GM18868 (cell line): ENCODE measurements at regions not wholly inside any gene's neighbourhood (a gene's known extent, or its start where the extent isn't known, plus 50 kb on each side); places are given as distances from the start of the nearest gene placed in this dataset.
"Not testable (repeated sequence)": the region's sequence is repeated elsewhere in the genome, so short reads cannot be mapped to it uniquely, and the experiment has no call there.

ENCODE experiments used
- ATAC-seq: cut with Tn5 transposase; IDR thresholded peaks from one replicate; pipeline ENCODE4 v1.9.1; 2021; ENCODE audit warnings: mild to moderate bottlenecking, moderate library complexity; ENCODE audit not compliant: unreplicated experiment

DNA sequence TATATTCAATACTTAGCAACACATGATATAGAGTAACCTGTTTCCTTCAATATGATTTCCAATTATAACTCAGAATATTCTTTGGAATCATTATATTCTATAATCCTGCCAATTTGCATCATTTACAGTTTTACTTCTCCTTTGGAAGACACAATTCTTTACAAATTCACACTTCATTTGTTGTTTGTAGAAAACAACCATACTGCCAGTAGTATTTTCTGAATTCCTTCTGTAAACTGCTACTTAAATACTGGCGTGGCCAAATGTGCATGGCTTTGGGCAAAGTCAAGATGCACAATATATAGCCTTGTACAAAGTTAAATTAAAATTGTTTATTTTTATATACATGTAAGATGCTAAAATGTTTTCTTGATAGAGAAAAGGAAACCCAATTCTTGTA lies 687.1 kb upstream of the NEGR1 start:
- no peak for ATAC-seq

DNA sequence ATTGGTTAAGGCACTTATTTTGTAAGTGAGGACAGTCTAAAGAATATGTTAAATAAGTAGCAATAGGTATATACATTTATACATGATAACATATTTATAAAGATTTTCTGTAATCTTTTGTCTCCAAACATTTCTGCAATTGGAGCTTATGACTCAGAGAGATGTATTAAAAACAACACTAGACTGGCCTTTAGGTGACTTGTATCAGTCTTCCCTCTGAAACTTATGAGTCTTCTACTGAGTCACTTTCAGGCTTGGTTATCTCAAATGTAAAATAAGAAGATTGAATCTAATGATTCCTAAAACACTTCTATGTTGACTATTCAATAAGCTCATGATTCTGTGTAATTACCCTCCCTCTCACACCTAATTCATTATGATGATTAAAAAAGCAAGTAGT lies 672.6 kb upstream of the NEGR1 start:
- no peak for ATAC-seq

DNA sequence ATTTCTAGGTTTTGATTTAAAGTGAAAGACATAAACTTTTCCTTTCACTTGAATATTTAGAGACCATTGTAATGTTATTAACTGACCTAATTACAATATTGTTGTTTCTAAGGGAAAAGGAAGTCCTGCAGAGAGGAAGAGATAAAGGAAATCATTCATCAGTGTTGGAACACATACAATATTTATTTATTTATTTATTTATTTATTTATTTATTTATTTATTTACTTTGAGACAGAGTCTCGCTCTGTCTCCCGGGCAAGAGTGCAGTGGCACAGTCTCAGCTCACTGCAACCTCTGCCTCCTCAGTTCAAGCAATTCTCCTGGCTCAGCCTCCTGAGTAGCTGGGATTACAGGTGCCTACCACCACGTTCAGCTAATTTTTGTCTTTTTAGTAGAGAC lies 668.6 kb upstream of the NEGR1 start:
- ATAC-seq: not testable (repeated sequence)

DNA sequence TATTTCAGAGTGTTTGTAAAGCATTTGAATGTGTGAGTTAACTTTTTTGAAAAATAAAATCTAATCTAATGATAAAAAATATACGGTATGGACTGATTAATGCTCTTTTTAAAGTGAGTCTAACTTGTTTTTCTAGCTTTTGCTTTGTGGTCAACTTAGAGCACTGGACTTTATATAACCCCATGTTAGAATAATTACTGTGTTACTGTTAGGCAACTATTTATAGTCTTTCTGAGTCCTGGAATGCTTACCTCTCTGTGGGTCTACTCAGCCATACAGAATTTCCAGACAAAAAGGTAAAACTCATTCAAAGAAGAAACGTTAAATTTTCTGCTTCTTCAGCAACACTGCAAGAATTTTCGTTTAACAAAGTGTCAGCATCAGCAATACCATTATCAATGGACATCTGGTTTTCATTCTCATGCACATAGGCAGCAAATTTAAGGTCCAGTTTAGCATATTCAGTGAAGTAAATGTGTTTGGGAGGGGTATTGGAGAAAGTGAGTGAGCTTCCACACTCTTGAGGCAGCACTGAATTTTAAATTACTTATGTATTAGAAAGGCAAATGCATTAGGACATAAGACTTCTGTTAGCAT lies 664.7 kb upstream of the NEGR1 start:
- no peak for ATAC-seq

DNA sequence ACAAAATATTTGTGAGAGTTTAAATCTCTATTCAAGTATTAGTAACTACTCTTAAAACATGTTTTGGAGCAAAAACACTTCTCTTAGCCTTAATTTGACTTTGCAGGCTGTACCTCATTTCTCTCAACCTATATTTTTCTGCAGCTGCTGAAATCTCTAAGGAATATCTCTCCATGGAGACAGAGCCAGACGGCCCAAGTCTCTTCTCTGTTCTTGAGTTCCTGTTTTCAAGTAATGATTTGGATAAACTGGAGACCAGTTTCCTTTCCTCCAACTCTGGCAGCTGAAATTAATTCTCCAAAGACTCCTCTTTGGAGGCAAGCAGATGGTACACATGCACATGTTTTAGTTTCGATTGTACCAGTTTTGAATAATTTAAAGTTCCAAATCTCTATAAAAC lies 659.7 kb upstream of the NEGR1 start:
- no peak for ATAC-seq

DNA sequence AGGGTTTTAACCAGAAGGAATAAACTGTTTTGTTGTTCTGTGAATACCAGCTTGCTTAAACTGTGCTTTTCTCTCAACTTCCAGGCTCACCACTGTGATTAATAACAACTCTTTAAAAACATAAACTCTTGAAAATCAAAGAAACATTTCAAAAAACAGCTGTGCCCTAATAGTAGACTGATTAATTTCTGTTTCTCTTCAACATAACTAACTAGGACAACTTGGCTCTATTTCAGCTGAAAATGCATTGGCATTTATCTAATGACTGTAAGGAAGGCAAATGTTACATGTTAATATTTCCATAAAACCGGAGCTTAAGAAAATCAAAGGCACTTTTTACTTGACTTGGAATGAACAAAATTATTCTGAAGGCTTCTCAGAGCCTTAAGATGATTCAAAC lies 656.1 kb upstream of the NEGR1 start:
- no peak for ATAC-seq

DNA sequence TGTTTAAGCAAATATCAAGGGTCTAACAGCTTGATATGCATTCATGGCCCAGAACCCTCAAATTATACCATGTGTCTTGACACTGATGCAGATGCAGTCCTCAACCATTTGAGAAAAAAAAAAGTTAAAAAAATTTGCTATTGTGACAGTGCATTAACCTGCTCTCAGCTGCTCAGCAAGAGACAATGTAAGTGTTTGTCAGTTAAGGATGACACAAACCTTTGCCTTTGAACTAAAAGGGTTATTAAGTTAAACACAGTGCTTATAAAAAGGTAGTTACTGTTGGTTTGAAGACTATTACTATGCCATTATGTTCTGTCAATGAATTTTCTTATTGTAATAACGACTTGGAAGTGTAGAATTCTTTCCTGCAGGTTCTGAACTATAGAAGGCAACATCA lies 655.6 kb upstream of the NEGR1 start:
- no peak for ATAC-seq

DNA sequence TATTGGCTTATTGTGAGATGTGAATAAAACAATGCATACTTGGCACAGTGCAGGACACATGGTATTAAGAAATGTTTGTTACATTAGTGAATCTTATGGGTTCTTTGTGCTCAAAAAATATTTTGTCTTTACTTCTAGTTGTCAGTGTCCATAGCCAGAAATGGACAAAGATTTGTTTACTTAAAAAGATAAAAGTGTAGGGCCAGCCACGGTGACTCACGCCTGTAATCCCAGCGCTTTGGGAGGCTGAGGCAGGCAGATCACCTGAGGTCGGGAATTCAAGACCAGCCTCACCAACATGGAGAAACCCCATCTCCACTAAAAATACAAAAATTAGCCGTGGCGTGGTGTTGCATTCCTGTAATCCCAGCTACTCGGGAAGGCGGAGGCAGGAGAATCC lies 654.6 kb upstream of the NEGR1 start:
- ATAC-seq: no peak

DNA sequence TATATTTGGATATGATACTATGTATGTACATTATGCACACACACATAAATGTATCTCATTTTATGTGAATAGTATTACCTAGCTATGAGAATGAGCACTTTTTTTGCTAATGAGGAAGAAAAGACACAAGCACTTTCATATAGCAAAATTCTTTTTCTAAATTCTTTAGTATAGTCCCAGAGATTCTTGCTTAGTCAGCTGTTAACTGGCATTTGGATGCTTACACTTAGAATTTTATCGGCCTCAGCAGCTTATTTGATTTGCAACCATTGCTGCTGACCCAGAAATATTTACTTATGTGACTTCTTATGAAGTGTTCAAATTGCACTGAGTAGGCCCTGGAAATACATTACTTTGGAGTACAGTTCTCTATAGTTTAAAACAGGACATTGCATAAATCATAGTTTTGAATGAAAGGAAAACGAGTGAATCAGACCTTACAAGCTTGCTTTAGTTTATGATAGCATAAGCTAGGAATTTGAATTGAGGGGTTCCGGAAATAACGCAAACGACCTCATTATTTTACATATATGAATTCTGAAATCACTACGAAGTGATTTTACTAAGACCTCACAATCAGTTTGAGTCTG lies 653.9 kb upstream of the NEGR1 start:
- no peak for ATAC-seq

DNA sequence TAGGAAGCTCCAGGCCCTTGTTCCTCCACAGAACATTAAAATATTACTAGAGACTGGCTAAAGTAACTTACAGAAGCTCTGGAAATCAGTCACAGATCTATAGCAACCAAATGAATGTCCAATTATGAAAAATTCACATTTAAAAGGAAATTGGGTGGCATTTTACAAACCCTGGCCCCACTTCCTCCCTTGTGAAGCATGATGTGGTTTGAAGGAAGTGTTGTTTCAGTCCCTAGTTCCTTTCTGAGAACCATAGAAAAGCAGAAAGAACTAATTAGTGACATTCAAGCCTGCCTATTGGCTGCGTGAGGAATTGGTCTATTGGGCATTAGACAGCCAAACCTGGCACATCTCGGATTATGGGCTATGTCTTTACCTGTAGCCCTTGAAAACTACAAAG lies 649.7 kb upstream of the NEGR1 start:
- ATAC-seq: no peak

DNA sequence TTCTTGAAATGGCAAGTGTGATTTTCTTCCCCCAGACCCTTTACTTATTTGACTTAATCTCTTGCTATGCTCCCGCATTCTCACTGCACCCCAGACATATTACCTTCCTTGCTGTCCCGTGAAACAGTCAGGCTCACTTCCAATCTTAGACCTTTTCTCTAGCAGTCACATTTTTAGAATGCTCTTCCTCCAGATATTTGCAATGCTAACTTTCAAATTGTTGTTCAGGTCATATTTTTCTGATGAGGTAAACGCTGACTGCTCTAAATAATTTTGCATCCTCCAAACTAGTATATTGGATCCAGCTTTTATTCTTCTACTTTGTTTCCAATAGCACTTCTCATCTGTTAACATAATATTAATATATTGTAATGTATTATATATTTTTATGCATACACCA lies 648.2 kb upstream of the NEGR1 start:
- ATAC-seq: no peak

DNA sequence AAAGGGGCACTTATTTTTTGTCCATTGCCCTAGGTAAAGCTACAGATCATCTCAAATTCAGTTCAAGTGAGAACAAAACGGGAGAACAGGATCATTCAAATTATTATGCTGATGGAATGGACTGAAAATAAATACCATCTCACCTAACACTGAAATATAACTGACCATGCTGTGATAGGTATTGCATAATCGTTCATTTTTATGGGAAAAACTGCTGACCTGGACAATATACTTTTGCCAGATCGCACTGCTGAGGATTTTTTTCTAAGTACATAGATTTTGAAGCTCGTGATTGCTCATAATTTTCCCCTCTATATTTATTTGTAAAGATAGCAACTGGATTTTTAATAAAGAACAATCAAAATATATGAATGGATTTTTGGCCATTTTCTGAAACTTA lies 636.6 kb upstream of the NEGR1 start:
- no peak for ATAC-seq

DNA sequence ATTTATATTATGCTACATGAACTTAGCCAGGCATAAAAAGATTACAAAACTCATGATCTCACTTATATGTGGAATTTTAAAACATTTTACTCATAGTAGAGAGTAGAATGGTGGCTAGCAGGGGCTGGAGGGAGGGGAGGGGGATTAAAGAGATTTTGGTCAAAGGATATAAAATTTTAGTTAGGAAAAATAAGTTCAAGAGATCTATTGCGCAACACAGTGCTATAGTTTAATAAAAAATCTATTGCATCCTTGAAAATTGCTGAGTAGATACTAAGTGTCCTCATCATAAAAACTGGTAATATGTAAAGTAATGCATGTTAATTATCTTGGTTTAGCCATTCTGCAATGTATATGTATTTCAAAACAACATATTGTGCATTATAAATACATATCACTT lies 635.6 kb upstream of the NEGR1 start:
- ATAC-seq: no peak

DNA sequence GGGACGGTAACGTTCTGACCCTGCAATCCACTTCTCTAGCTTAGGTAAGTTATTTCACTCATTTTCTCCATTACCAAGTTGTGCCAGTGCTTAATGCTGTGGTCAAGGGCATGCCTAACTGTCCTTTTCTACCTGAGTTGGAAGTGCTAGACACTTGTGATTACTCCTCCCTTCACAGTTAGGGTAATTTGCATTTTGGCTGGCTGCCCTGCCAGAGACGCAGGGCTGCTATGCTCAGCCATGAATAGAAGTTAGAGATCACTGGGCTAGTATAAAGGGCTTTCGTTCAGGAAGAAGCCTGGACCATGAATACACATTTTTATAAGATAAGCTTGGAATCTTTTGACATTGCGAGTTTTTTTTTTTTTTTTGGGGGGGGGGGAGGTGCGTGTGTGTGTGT lies 633.2 kb upstream of the NEGR1 start:
- ATAC-seq: no peak

DNA sequence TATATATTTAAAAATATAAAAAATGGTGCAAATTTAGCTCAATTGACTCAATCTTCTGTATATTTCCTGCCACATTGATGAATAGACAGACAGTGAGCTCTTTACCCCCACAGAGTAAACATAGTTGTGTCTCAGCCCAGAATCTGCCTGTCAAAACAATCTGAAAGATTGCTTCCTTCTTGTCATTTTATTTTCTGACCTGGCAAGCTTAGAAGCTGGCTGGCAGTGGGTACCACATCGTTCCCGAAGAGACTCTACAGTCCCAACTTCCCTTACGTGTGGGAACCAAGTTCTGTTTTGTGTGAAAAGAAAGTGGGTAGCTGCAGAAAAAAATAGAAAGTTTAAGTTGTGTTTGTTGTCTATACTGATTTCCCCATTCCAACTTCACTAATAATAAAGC lies 629.3 kb upstream of the NEGR1 start:
- no peak for ATAC-seq

DNA sequence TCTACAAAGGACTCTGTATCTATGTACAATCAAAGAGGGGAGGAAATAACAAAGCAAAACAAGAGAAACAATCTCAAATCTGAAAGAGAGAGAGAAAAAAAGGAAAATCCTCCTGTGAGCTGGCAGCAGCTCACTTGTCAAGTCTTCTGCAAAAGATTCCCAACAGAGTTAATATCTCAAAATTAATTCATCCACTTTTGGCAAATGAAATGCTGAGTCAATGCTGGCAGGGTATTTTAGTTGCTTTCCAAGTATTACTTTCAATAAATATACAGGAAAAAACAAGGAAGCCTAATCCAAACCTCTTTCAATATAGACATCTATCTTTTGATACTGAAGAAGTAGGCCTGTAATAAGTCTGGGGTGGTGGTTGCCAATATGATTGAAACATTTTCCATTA lies 613.9 kb upstream of the NEGR1 start:
- no peak for ATAC-seq

DNA sequence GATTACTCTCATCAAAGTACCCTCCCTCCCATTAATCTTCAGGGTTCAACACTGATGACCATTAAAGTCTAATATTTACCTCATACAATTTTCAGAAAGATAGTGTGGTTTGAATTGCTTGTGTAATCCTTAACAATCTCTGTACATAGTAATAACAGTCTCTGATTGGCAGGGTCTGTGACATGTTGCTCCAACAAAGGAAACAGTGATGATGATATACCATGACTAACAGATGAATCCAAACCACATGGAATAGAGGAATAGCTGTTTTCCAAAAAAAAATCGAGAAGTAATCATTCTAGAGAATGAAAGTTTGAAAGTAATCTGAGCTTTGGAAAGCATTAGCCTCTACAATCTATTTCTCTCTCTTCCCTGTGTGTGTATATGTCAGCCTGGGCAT lies 610.1 kb upstream of the NEGR1 start:
- ATAC-seq: no peak

DNA sequence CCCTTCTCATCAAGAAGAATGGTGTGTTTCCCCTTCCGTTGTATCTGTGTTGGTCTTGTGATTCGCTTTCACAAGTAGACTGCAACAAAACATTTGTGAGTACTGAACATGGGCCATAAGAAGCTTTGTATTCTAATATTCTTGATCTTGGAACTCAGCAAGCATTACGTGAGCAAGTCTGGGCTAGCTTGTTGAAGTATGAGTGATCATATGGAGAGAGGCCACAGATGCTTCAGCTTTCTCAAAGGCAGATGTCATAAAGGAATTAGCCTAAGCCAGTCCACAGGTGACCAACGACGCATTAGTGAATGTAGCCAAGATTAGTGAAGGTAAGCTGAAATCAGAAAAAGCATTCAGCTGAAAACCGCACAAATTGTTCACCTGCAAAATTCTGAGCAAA lies 609.6 kb upstream of the NEGR1 start:
- ATAC-seq: no peak

DNA sequence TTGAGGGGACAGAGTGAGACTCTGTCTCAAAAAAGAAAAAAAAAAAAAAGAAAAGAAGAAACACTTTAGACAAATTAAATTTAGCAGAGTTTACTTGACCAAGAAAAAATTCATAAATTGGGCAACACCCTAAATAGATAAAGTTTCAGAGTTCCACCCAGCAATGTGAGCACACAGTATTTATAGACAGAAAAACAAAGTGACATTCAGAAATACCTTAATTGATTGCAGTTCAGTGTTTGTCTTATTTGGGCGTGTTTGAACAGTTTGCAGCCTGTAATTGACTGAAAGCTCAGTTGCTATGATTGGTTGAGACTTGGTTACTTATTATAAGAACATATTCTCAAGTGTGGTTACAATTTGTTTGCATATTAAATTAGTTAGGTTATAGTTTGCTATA lies 603.5 kb upstream of the NEGR1 start:
- no peak for ATAC-seq

DNA sequence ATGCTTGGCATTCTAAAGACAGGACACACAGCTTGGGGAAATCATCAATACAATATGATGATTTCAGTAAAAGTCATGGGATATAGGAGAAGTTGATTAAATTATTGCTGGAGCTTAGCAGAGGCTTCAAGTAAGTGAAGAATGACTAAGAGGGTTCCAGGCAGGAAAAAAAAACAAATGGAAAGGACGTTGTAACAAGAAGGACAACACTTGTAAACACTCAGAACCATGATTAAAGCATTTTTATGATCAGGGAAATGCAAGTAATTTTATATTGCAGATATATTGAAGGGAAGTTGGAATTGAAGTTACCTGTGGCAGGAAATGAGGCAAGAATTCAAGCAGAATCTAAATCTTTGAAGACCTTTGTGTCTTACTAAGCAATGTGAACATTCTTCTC lies 602.7 kb upstream of the NEGR1 start:
- ATAC-seq: no peak

DNA sequence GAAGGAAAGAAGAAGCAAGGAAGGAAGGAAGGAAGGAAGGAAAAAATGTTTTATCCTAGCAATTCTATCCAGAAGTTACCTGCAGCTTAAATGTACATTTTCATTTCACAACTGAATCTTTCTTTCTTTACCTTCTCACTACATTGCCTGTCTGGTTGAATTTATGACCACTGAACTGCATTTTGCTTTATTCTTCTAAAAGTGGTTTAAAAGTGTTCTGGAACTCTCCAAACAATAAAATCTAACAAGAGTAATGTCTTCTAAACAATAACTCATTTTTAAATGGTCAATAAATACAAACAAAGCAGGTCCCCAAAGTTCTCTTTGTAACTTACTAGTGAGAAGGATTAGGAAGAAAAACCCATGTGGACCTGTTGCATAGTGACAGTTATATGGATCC lies 587.5 kb upstream of the NEGR1 start:
- no peak for ATAC-seq

DNA sequence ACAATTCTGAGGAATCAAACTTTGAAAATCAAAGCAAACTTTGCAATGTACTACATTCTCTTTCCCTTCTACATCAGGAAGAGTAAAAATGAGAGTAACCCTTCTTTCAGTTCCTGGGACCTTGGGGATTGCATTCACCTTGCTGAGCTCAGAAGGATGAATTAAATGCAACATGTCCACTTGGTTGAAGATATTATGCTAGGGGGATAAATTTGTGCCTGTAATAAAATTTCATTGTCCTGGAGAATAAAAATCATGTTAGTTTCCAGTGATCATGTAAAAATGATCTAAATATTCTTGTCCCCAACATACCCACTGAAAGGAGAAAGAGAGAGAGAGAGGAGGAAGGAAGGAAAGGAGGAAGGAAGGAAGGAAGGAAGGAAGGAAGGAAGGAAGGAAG lies 587.1 kb upstream of the NEGR1 start:
- ATAC-seq: no peak

DNA sequence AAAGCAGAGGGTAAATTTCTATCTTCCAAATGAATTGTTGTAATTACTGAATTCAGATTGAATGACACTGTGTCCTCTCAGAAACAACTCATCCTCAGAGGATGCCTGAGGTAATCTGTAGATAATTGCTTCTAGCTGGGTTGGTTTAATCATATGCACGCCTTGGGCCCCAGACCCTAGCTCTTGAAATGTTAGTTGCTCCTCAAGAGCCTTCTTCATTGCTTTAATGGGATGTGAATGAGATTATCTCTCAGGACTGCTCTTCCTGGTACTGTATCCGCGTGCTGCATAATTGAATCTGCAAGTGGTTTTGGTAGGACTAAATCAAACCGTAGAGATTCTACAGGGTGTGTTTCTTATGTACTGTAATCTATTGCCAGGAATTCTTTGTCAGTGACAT lies 569.3 kb upstream of the NEGR1 start:
- no peak for ATAC-seq
